ENCODE measurements at regions not wholly inside any gene's neighbourhood (a gene's known extent, or its start where the extent isn't known, plus 50 kb on each side); places are given as distances from the start of the nearest gene placed in this dataset.
"Not testable (repeated sequence)": the region's sequence is repeated elsewhere in the genome, so short reads cannot be mapped to it uniquely, and the experiment has no call there.

- H3K4me3 ChIP-seq, result no peak overlapping the region
- ATAC-seq, result no peak
- H3K9me3 ChIP-seq, result no peaks in the 10 kb centered on the region
- TF ChIP-seq CTCF (IDR thresholded peaks at IDR 0.05), result no peak
- no peaks in the 10 kb centered on the region for H3K4me1 ChIP-seq
- no peak for DNase-seq
- H3K27ac ChIP-seq, result no peak overlapping the region
- H3K36me3 ChIP-seq, result no peaks in the 10 kb centered on the region
- H3K27me3 ChIP-seq (ENCODE audit: low read depth), result no peaks in the 10 kb centered on the region
- intact Hi-C loops (cut with DNase I), result no loop called here
Observed at GRCh38 chrX:125673758-125674157, 354.1 kb downstream of the TEX13C start.

- DNase-seq (no peak), ATAC-seq (no peak)
- Histone ChIP-seq H3K27ac (no peak overlapping the region), H3K4me3 (no peak overlapping the region), H3K9me3 (no peaks in the 10 kb centered on the region), H3K4me1 (no peaks in the 10 kb centered on the region), H3K27me3 (ENCODE audit: low read depth) (no peaks in the 10 kb centered on the region), H3K36me3 (no peaks in the 10 kb centered on the region)
- TF ChIP-seq CTCF (IDR thresholded peaks at IDR 0.05), result no peak
- intact Hi-C loops (cut with DNase I), result no loop called here
Observed at GRCh38 chrX:125678258-125678657, 358.6 kb downstream of the TEX13C start.

- Histone ChIP-seq H3K27ac (no peak overlapping the region), H3K4me1 (no peaks in the 10 kb centered on the region), H3K4me3 (no peak overlapping the region), H3K9me3 (no peaks in the 10 kb centered on the region), H3K36me3 (no peaks in the 10 kb centered on the region), H3K27me3 (ENCODE audit: low read depth) (no peaks in the 10 kb centered on the region)
- TF ChIP-seq CTCF (IDR thresholded peaks at IDR 0.05), result no peak
- intact Hi-C loops (cut with DNase I), result no loop called here
- no peak for DNase-seq
- no peak for ATAC-seq
Observed at GRCh38 chrX:125680366-125680765, 360.7 kb downstream of the TEX13C start.

- Histone ChIP-seq H3K9me3 (no peaks in the 10 kb centered on the region), H3K27me3 (ENCODE audit: low read depth) (no peaks in the 10 kb centered on the region), H3K27ac (no peak overlapping the region), H3K4me3 (no peak overlapping the region), H3K36me3 (no peaks in the 10 kb centered on the region), H3K4me1 (no peaks in the 10 kb centered on the region)
- no peak for TF ChIP-seq CTCF (IDR thresholded peaks at IDR 0.05)
- DNase-seq (no peak), ATAC-seq (no peak)
- intact Hi-C loops (cut with DNase I), result no loop called here
Observed at GRCh38 chrX:125681058-125681457, 361.4 kb downstream of the TEX13C start.

GRCh38 chrX:125681507-125681906 is 361.8 kb downstream of the TEX13C start:
- no peaks in the 10 kb centered on the region for H3K4me1 ChIP-seq
- H3K4me3 ChIP-seq, result no peak overlapping the region
- no peak overlapping the region for H3K27ac ChIP-seq
- TF ChIP-seq CTCF (IDR thresholded peaks at IDR 0.05), result no peak
- H3K9me3 ChIP-seq, result no peaks in the 10 kb centered on the region
- no peaks in the 10 kb centered on the region for H3K27me3 ChIP-seq (ENCODE audit: low read depth)
- H3K36me3 ChIP-seq, result no peaks in the 10 kb centered on the region
- no peak for ATAC-seq
- no peak for DNase-seq
- intact Hi-C loops (cut with DNase I), result no loop called here

- H3K36me3 ChIP-seq; H3K4me3 ChIP-seq; H3K27me3 ChIP-seq (ENCODE audit: low read depth); DNase-seq; intact Hi-C loops (cut with DNase I); ATAC-seq; H3K9me3 ChIP-seq; H3K4me1 ChIP-seq; H3K27ac ChIP-seq: not testable (repeated sequence)
Observed at GRCh38 chrX:125690522-125690921, 370.9 kb downstream of the TEX13C start.

Data from lower lobe of right lung (tissue), 2 donors.